Natural killer cell (primary cell): ENCODE measurements at regions not wholly inside any gene's neighbourhood (a gene's known extent, or its start where the extent isn't known, plus 50 kb on each side); places are given as distances from the start of the nearest gene placed in this dataset.

ENCODE experiments used
- ATAC-seq, 3 donors: fragments of 150-1000 bp in 2 of 3; fragments of 200-7000 bp in 1 of 3; cut with Tn5 transposase; 1 replicate in 1 of 3; 2 replicates in 2 of 3; pipeline ENCODE4 v1.10.0; 2021; ENCODE audit warnings: mild to moderate bottlenecking in 2 of 3, moderate library complexity in 2 of 3
- DNase-seq, 2 donors: peaks; one replicate each; pipeline versions ENCODE4 v3.0.0 to v3.0.0-alpha.2; 2013 to 2021; ENCODE audit warnings: mixed read lengths in 1 of 2
- H3K27ac ChIP-seq: one replicate; pipeline ENCODE4 v1.5.1; 2013; ENCODE audit warnings: mild to moderate bottlenecking, low read length
- H3K27me3 ChIP-seq: one replicate; pipeline ENCODE4 v1.6.1; 2013; ENCODE audit warnings: low read length; ENCODE audit not compliant: control insufficient read depth, insufficient read depth
- H3K36me3 ChIP-seq: one replicate; pipeline ENCODE4 v1.6.1; 2013; ENCODE audit warnings: low read length; ENCODE audit not compliant: control insufficient read depth, insufficient read depth
- H3K4me1 ChIP-seq: one replicate; pipeline ENCODE4 v1.6.1; 2013; ENCODE audit warnings: low read length; ENCODE audit not compliant: control insufficient read depth, insufficient read depth
- H3K4me3 ChIP-seq: one replicate; pipeline ENCODE4 v1.5.1; 2013; ENCODE audit warnings: low read length
- H3K9me3 ChIP-seq: one replicate; pipeline ENCODE4 v1.6.1; 2013; ENCODE audit warnings: low read length; ENCODE audit not compliant: control insufficient read depth, insufficient read depth
- H3K27ac Mint-ChIP-seq, 2 donors: one replicate each; pipeline ENCODE4 v1.8.0; 2022; ENCODE audit warnings: mild to moderate bottlenecking in 2 of 2, mixed read lengths in 2 of 2, moderate library complexity in 1 of 2
- H3K27me3 Mint-ChIP-seq, 2 donors: one replicate each; pipeline ENCODE4 v1.8.0; 2022; ENCODE audit warnings: low read depth in 2 of 2, mixed read lengths in 2 of 2
- H3K36me3 Mint-ChIP-seq: one replicate; pipeline ENCODE4 v1.8.0; 2022; ENCODE audit warnings: mixed read lengths
- H3K4me1 Mint-ChIP-seq, 2 donors: one replicate each; pipeline ENCODE4 v1.8.0; 2022; ENCODE audit warnings: mixed read lengths in 2 of 2
- H3K4me3 Mint-ChIP-seq: one replicate; pipeline ENCODE4 v1.8.0; 2022; ENCODE audit warnings: mild to moderate bottlenecking, moderate library complexity, mixed read lengths
- H3K9me3 Mint-ChIP-seq, 2 donors: one replicate each; pipeline ENCODE4 v1.8.0; 2022; ENCODE audit warnings: mixed read lengths in 2 of 2
- WGBS: methylation state at CpG from one replicate; pipeline ENCODE4 v1.1.7; 2013; ENCODE audit warnings: missing lambda C conversion rate; ENCODE audit not compliant: insufficient coverage; 5-methylcytosine and 5-hydroxymethylcytosine counted together
- intact Hi-C: fragments of 100-400 bp; cut with micrococcal nuclease; formaldehyde crosslinking; loops from one replicate; pipeline ENCODE4 v1.14.2; 2022
- TF ChIP-seq, protein P1 (sequence below): fragments of 200-600 bp; IDR thresholded peaks from one replicate; pipeline ENCODE4 v1.8.0; 2022; ENCODE audit warnings: antibody characterized with exemption

DNA sequence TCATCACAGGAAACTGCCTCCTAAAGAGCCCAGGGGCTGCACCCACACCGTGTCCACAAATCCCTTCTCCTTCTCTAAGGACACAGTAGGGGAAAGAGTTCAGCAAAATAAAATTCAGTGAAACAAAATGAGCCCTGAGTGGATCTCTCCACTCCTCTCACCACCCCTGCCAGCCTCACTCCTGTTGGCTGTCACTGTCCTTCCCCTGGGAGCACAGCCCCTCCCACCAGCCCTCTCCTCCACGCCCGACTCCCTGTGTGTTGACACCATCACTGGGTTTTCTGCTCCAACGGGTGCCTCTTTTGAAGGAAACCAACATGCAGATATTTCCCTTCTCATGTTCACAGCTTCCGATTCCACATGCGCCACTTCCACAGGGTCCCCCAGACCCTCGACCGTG lies 356.2 kb downstream of the AJAP1 start:
- no peak overlapping the region for H3K4me3 ChIP-seq

DNA sequence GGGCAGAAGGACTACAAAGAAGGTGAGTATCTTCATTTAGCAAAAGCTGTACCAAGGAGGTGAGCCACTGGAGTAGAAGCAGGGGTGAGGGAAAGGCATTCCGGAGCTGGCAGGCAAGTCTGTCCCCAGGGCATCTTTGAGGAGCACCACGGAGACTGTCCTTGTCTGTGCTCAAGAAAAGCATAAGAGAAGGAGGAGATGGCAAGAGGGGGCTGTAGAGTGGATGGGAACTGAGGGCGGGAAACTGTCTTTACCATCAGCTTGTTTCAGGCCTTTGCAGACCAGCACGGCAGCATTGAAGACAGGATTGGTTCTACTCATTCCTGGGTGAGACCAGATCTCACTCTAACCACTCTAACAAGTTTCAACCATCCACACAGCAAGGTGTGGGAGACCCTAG lies 355.8 kb downstream of the AJAP1 start:
- H3K4me3 ChIP-seq = no peak overlapping the region
- no peak for ATAC-seq
- Mint-ChIP-seq H3K4me3 (no peak overlapping the region), H3K4me1 (no peaks in the 10 kb centered on the region), H3K27me3 (peaks cover 0 to 4% of the 10 kb centered on the region in 2 donors), H3K36me3 (no peaks in the 10 kb centered on the region), H3K27ac (no peak overlapping the region), H3K9me3 (no peaks in the 10 kb centered on the region)
- H3K9me3 ChIP-seq = peaks cover under 1% of the 10 kb centered on the region
- no peaks in the 10 kb centered on the region for H3K27me3 ChIP-seq
- no peaks in the 10 kb centered on the region for H3K36me3 ChIP-seq
- 80% methylated on average over 4 of the region's 4 CpGs for WGBS
- TF ChIP-seq, protein P1, sequence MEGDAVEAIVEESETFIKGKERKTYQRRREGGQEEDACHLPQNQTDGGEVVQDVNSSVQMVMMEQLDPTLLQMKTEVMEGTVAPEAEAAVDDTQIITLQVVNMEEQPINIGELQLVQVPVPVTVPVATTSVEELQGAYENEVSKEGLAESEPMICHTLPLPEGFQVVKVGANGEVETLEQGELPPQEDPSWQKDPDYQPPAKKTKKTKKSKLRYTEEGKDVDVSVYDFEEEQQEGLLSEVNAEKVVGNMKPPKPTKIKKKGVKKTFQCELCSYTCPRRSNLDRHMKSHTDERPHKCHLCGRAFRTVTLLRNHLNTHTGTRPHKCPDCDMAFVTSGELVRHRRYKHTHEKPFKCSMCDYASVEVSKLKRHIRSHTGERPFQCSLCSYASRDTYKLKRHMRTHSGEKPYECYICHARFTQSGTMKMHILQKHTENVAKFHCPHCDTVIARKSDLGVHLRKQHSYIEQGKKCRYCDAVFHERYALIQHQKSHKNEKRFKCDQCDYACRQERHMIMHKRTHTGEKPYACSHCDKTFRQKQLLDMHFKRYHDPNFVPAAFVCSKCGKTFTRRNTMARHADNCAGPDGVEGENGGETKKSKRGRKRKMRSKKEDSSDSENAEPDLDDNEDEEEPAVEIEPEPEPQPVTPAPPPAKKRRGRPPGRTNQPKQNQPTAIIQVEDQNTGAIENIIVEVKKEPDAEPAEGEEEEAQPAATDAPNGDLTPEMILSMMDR = no peak
- intact Hi-C loops = no loop called here
- no peak overlapping the region for H3K27ac ChIP-seq
- no peaks in the 10 kb centered on the region for H3K4me1 ChIP-seq
- no peak for DNase-seq

More for the DNA sequence above, 356.2 kb downstream of the AJAP1 start:
- DNase-seq (no peak), ATAC-seq (no peak)
- Mint-ChIP-seq H3K4me1 (no peaks in the 10 kb centered on the region), H3K9me3 (no peaks in the 10 kb centered on the region), H3K27ac (no peak overlapping the region), H3K4me3 (no peak overlapping the region), H3K27me3 (peaks cover 0 to 4% of the 10 kb centered on the region in 2 donors), H3K36me3 (no peaks in the 10 kb centered on the region)
- Histone ChIP-seq H3K4me1 (no peaks in the 10 kb centered on the region), H3K36me3 (no peaks in the 10 kb centered on the region), H3K27ac (no peak overlapping the region), H3K27me3 (no peaks in the 10 kb centered on the region), H3K9me3 (no peaks in the 10 kb centered on the region)
- WGBS = 81% methylated on average over 8 of the region's 8 CpGs
- TF ChIP-seq, protein P1 = no peak
- intact Hi-C loops = no loop called here

DNA sequence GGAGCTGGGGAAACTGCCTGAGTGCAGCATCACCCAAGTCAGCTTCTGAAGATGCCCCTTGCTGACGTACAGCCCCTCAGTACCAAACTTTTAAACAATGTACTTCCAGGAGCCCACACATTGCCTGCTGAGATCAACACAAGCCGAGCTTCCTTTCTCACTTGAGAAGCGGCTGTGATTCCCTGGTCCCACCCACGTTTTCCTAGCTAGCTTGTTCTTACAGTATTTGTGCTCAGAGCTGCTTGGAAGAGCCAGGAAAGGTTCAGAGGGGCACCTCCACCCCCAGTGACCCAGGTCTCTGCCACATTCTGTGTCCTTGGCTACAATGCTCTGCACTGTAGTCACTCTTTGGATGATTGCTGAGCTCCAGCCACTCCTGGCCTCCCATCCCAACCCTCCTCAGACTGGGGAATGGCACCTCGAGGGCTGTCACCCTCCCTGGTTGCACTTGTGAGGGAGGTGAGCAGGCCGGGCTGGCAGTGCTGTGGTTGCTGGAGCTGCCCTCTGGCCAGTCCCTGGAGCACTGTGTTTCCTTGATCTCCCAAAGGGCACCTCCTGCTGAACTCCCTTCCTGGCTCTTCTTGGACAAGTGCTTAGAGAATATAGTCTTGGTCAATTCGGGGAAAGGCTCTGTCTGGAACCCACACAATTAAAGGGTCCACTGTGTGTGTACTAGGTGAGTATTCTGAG lies 355.1 kb downstream of the AJAP1 start:
- peaks cover 2% of the 10 kb centered on the region for H3K9me3 ChIP-seq
- TF ChIP-seq, protein P1 = no peak
- H3K36me3 Mint-ChIP-seq = no peaks in the 10 kb centered on the region
- no peak overlapping the region for H3K4me3 ChIP-seq
- H3K9me3 Mint-ChIP-seq = no peaks in the 10 kb centered on the region
- DNase-seq (no peak), ATAC-seq (no peak)
- no peak overlapping the region for H3K27ac ChIP-seq
- no peak overlapping the region for H3K4me3 Mint-ChIP-seq
- WGBS = 59% methylated on average over 7 of the region's 7 CpGs
- H3K4me1 Mint-ChIP-seq = no peaks in the 10 kb centered on the region
- H3K27me3 Mint-ChIP-seq = peaks cover 0 to 6% of the 10 kb centered on the region in 2 donors
- no peaks in the 10 kb centered on the region for H3K36me3 ChIP-seq
- intact Hi-C loops = no loop called here
- H3K4me1 ChIP-seq = no peaks in the 10 kb centered on the region
- H3K27ac Mint-ChIP-seq = no peak overlapping the region
- H3K27me3 ChIP-seq = no peaks in the 10 kb centered on the region

DNA sequence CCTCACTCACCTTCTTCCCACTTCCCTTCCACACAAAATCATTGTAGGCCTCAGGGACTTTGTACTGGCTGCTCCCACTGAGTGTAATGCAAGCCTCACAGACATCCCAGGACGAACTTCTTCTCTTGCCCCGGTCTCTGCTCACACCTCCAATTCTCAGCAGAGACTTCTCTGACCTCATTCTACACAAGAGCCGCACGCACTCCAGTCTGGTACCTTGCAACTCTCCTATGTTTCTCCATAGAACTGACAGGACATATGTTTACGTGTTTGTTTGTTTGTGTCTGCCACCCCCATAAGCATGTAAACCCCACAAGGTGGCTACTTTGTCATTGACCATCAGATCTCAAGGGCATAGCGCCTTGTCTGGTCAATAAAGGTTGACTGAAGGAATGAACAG lies 350.8 kb downstream of the AJAP1 start:
- Mint-ChIP-seq H3K4me3 (no peak overlapping the region), H3K27ac (no peak overlapping the region), H3K27me3 (peaks cover 0 to 5% of the 10 kb centered on the region in 2 donors), H3K9me3 (no peaks in the 10 kb centered on the region), H3K4me1 (no peaks in the 10 kb centered on the region), H3K36me3 (no peaks in the 10 kb centered on the region)
- Histone ChIP-seq H3K4me1 (no peaks in the 10 kb centered on the region), H3K27me3 (no peaks in the 10 kb centered on the region), H3K27ac (no peak overlapping the region), H3K9me3 (peaks cover 2% of the 10 kb centered on the region), H3K36me3 (no peaks in the 10 kb centered on the region), H3K4me3 (no peak overlapping the region)
- TF ChIP-seq, protein P1 = no peak
- intact Hi-C loops = no loop called here
- DNase-seq = no peak
- no peak for ATAC-seq
- WGBS = 73% methylated on average over 6 of the region's 6 CpGs
